ENCODE measurements at regions not wholly inside any gene's neighbourhood (a gene's known extent, or its start where the extent isn't known, plus 50 kb on each side); places are given as distances from the start of the nearest gene placed in this dataset.

GRCh38 chr3:30226601-30227151, 379.7 kb upstream of the TGFBR2 start:
- intact Hi-C loops (cut with DNase I): no loop called here
- WGBS, 2 donors: 18 to 30% methylated on average over 7 of the region's 7 CpGs
- Histone ChIP-seq H3K4me1 (ENCODE audit: control insufficient read depth in 1 of 2, insufficient read depth in 2 of 2, low read length in 2 of 2) (peaks cover 4 to 6% of the 10 kb centered on the region in 2 donors), H3K9me3 (ENCODE audit: control insufficient read depth, low read length) (no peaks in the 10 kb centered on the region), H3K36me3 (ENCODE audit: control insufficient read depth in 1 of 2, insufficient read depth in 2 of 2, low read length in 1 of 2) (no peaks in the 10 kb centered on the region), H3K27me3 (ENCODE audit: control insufficient read depth in 1 of 2, insufficient read depth in 2 of 2, low read length in 1 of 2) (no peaks in the 10 kb centered on the region), H3K27ac (ENCODE audit: low read depth in 1 of 2, low read length in 2 of 2) (no peak overlapping the region), H3K4me3 (ENCODE audit: low read length in 2 of 2) (no peak overlapping the region)
- DNase-seq (peak in 1 of 2 donors; percentile 50), ATAC-seq (ENCODE audit: low FRiP score) (no peak)

GRCh38 chr3:30227571-30228301, 378.7 kb upstream of the TGFBR2 start:
- Histone ChIP-seq H3K4me3 (ENCODE audit: low read length in 2 of 2) (no peak overlapping the region), H3K27ac (ENCODE audit: low read depth in 1 of 2, low read length in 2 of 2) (no peak overlapping the region), H3K27me3 (ENCODE audit: control insufficient read depth in 1 of 2, insufficient read depth in 2 of 2, low read length in 1 of 2) (no peaks in the 10 kb centered on the region), H3K4me1 (ENCODE audit: control insufficient read depth in 1 of 2, insufficient read depth in 2 of 2, low read length in 2 of 2) (peaks cover 5 to 6% of the 10 kb centered on the region in 2 donors), H3K9me3 (ENCODE audit: control insufficient read depth, low read length) (no peaks in the 10 kb centered on the region), H3K36me3 (ENCODE audit: control insufficient read depth in 1 of 2, insufficient read depth in 2 of 2, low read length in 1 of 2) (no peaks in the 10 kb centered on the region)
- DNase-seq (no peak), ATAC-seq (ENCODE audit: low FRiP score) (peak; percentile 75)
- intact Hi-C loops (cut with DNase I): no loop called here
- 1 to 3% methylated on average over 2 of the region's 2 CpGs for WGBS, 2 donors

- H3K4me3 ChIP-seq (ENCODE audit: low read length in 2 of 2): no peak overlapping the region
- H3K9me3 ChIP-seq (ENCODE audit: control insufficient read depth, low read length): no peaks in the 10 kb centered on the region
- H3K27ac ChIP-seq (ENCODE audit: low read depth in 1 of 2, low read length in 2 of 2): no peak overlapping the region
- DNase-seq: no peak
- ATAC-seq (ENCODE audit: low FRiP score): no peak
- peaks cover 5 to 6% of the 10 kb centered on the region in 2 donors for H3K4me1 ChIP-seq (ENCODE audit: control insufficient read depth in 1 of 2, insufficient read depth in 2 of 2, low read length in 2 of 2)
- 95 to 98% methylated on average over 2 of the region's 2 CpGs for WGBS, 2 donors
- no peaks in the 10 kb centered on the region for H3K36me3 ChIP-seq (ENCODE audit: control insufficient read depth in 1 of 2, insufficient read depth in 2 of 2, low read length in 1 of 2)
- intact Hi-C loops (cut with DNase I): no loop called here
- H3K27me3 ChIP-seq (ENCODE audit: control insufficient read depth in 1 of 2, insufficient read depth in 2 of 2, low read length in 1 of 2): no peaks in the 10 kb centered on the region
Observed at GRCh38 chr3:30228302-30228631, 378.1 kb upstream of the TGFBR2 start.

- Histone ChIP-seq H3K36me3 (ENCODE audit: control insufficient read depth in 1 of 2, insufficient read depth in 2 of 2, low read length in 1 of 2) (no peaks in the 10 kb centered on the region), H3K27me3 (ENCODE audit: control insufficient read depth in 1 of 2, insufficient read depth in 2 of 2, low read length in 1 of 2) (no peaks in the 10 kb centered on the region), H3K4me3 (ENCODE audit: low read length in 2 of 2) (no peak overlapping the region), H3K9me3 (ENCODE audit: control insufficient read depth, low read length) (no peaks in the 10 kb centered on the region), H3K4me1 (ENCODE audit: control insufficient read depth in 1 of 2, insufficient read depth in 2 of 2, low read length in 2 of 2) (peaks cover 5 to 6% of the 10 kb centered on the region in 2 donors), H3K27ac (ENCODE audit: low read depth in 1 of 2, low read length in 2 of 2) (no peak overlapping the region)
- ATAC-seq (ENCODE audit: low FRiP score) (peak; percentile 43), DNase-seq (no peak)
- 96 to 99% methylated on average over 3 of the region's 3 CpGs for WGBS, 2 donors
- intact Hi-C loops (cut with DNase I): no loop called here
Observed at GRCh38 chr3:30231277-30232141, 374.9 kb upstream of the TGFBR2 start.

- intact Hi-C loops (cut with DNase I): no loop called here
- WGBS, 2 donors: 94 to 95% methylated on average over 5 of the region's 5 CpGs
- no peak overlapping the region for H3K4me3 ChIP-seq (ENCODE audit: low read length in 2 of 2)
- H3K27me3 ChIP-seq (ENCODE audit: control insufficient read depth in 1 of 2, insufficient read depth in 2 of 2, low read length in 1 of 2): no peaks in the 10 kb centered on the region
- H3K9me3 ChIP-seq (ENCODE audit: control insufficient read depth, low read length): no peaks in the 10 kb centered on the region
- no peaks in the 10 kb centered on the region for H3K36me3 ChIP-seq (ENCODE audit: control insufficient read depth in 1 of 2, insufficient read depth in 2 of 2, low read length in 1 of 2)
- ATAC-seq (ENCODE audit: low FRiP score): peak; percentile 45
- H3K4me1 ChIP-seq (ENCODE audit: control insufficient read depth in 1 of 2, insufficient read depth in 2 of 2, low read length in 2 of 2): peaks cover 0 to 2% of the 10 kb centered on the region in 2 donors
- DNase-seq: no peak
- no peak overlapping the region for H3K27ac ChIP-seq (ENCODE audit: low read depth in 1 of 2, low read length in 2 of 2)
Observed at GRCh38 chr3:30232142-30232541, 374.3 kb upstream of the TGFBR2 start.

- H3K27ac ChIP-seq (ENCODE audit: low read depth in 1 of 2, low read length in 2 of 2): no peak overlapping the region
- 36 to 41% methylated on average over 2 of the region's 2 CpGs for WGBS, 2 donors
- intact Hi-C loops (cut with DNase I): no loop called here
- H3K4me1 ChIP-seq (ENCODE audit: control insufficient read depth in 1 of 2, insufficient read depth in 2 of 2, low read length in 2 of 2): peaks cover 0 to 2% of the 10 kb centered on the region in 2 donors
- no peaks in the 10 kb centered on the region for H3K36me3 ChIP-seq (ENCODE audit: control insufficient read depth in 1 of 2, insufficient read depth in 2 of 2, low read length in 1 of 2)
- H3K4me3 ChIP-seq (ENCODE audit: low read length in 2 of 2): no peak overlapping the region
- H3K27me3 ChIP-seq (ENCODE audit: control insufficient read depth in 1 of 2, insufficient read depth in 2 of 2, low read length in 1 of 2): no peaks in the 10 kb centered on the region
- no peaks in the 10 kb centered on the region for H3K9me3 ChIP-seq (ENCODE audit: control insufficient read depth, low read length)
- no peak for ATAC-seq (ENCODE audit: low FRiP score)
- no peak for DNase-seq
Observed at GRCh38 chr3:30233913-30234646, 372.3 kb upstream of the TGFBR2 start.

GRCh38 chr3:30236011-30236410, 370.4 kb upstream of the TGFBR2 start:
- Histone ChIP-seq H3K27me3 (ENCODE audit: control insufficient read depth in 1 of 2, insufficient read depth in 2 of 2, low read length in 1 of 2) (no peaks in the 10 kb centered on the region), H3K27ac (ENCODE audit: low read depth in 1 of 2, low read length in 2 of 2) (no peak overlapping the region), H3K36me3 (ENCODE audit: control insufficient read depth in 1 of 2, insufficient read depth in 2 of 2, low read length in 1 of 2) (no peaks in the 10 kb centered on the region), H3K9me3 (ENCODE audit: control insufficient read depth, low read length) (no peaks in the 10 kb centered on the region), H3K4me3 (ENCODE audit: low read length in 2 of 2) (no peak overlapping the region), H3K4me1 (ENCODE audit: control insufficient read depth in 1 of 2, insufficient read depth in 2 of 2, low read length in 2 of 2) (peaks cover 0 to 2% of the 10 kb centered on the region in 2 donors)
- ATAC-seq (ENCODE audit: low FRiP score) (no peak), DNase-seq (no peak)
- 94% methylated on average over 3 of the region's 3 CpGs for WGBS, 2 donors
- intact Hi-C loops (cut with DNase I): no loop called here

GRCh38 chr3:30241721-30242120, 364.7 kb upstream of the TGFBR2 start:
- H3K27me3 ChIP-seq (ENCODE audit: control insufficient read depth in 1 of 2, insufficient read depth in 2 of 2, low read length in 1 of 2): no peaks in the 10 kb centered on the region
- ATAC-seq (ENCODE audit: low FRiP score): no peak
- no peaks in the 10 kb centered on the region for H3K36me3 ChIP-seq (ENCODE audit: control insufficient read depth in 1 of 2, insufficient read depth in 2 of 2, low read length in 1 of 2)
- no peak overlapping the region for H3K27ac ChIP-seq (ENCODE audit: low read depth in 1 of 2, low read length in 2 of 2)
- no peak overlapping the region for H3K4me3 ChIP-seq (ENCODE audit: low read length in 2 of 2)
- WGBS, 2 donors: 93 to 96% methylated on average over 4 of the region's 4 CpGs
- no peak for DNase-seq
- peaks cover 0 to 4% of the 10 kb centered on the region in 2 donors for H3K4me1 ChIP-seq (ENCODE audit: control insufficient read depth in 1 of 2, insufficient read depth in 2 of 2, low read length in 2 of 2)
- no peaks in the 10 kb centered on the region for H3K9me3 ChIP-seq (ENCODE audit: control insufficient read depth, low read length)
- intact Hi-C loops (cut with DNase I): no loop called here

All from aorta (tissue), 5 donors.